Upper lobe of left lung (tissue), 6 donors: ENCODE measurements at regions not wholly inside any gene's neighbourhood (a gene's known extent, or its start where the extent isn't known, plus 50 kb on each side); places are given as distances from the start of the nearest gene placed in this dataset.

Experiments
- ATAC-seq, 2 donors: fragments of 200-7000 bp; cut with Tn5 transposase; one replicate each; pipeline ENCODE4 v1.9.1; 2022; ENCODE audit warnings: mild to moderate bottlenecking in 2 of 2, moderate library complexity in 2 of 2; ENCODE audit not compliant: low FRiP score in 2 of 2
- DNase-seq, 2 donors: peaks; one replicate each; pipeline ENCODE4 v3.0.0-alpha.2; 2019 to 2020
- H3K27ac ChIP-seq, 4 donors: fragments of 200-600 bp; sonication (generic); one replicate each; pipeline ENCODE4 v1.5.1; 2016 to 2019
- H3K27me3 ChIP-seq, 4 donors: fragments of 200-600 bp; sonication (generic); one replicate each; pipeline ENCODE4 v1.5.1; 2017 to 2019
- H3K36me3 ChIP-seq, 4 donors: fragments of 200-600 bp; sonication (generic); one replicate each; pipeline ENCODE4 v1.5.1; 2016 to 2019
- H3K4me1 ChIP-seq, 4 donors: fragments of 200-600 bp; sonication (generic); one replicate each; pipeline ENCODE4 v1.5.1; 2018 to 2019
- H3K4me3 ChIP-seq, 4 donors: fragments of 200-600 bp; sonication (generic); one replicate each; pipeline ENCODE4 v1.5.1; 2017 to 2019; ENCODE audit warnings: mild to moderate bottlenecking in 2 of 4, moderate library complexity in 1 of 4
- H3K9me3 ChIP-seq, 4 donors: fragments of 200-600 bp; sonication (generic); one replicate each; pipeline ENCODE4 v1.5.1; 2018 to 2019
- CTCF ChIP-seq, 6 experiments: fragments of 450-650 bp in 4 of 6; fragments of 200-600 bp in 2 of 6; sonication (generic) in 2 of 6; IDR thresholded peaks; one replicate each; pipeline ENCODE4 v1.5.1; 2016 to 2019; ENCODE audit warnings: antibody characterized with exemption in 6 of 6
- EP300 ChIP-seq, 4 donors: sonication (generic); formaldehyde crosslinking; IDR thresholded peaks; one replicate each; pipeline ENCODE4 v1.5.1; 2017; ENCODE audit warnings: antibody characterized with exemption in 4 of 4, control low read depth in 2 of 4
- POLR2A ChIP-seq, 4 donors: fragments of 450-650 bp; IDR thresholded peaks; one replicate each; pipeline ENCODE4 v1.5.1; 2016 to 2017; ENCODE audit warnings: antibody characterized with exemption in 4 of 4, mild to moderate bottlenecking in 2 of 4
- POLR2AphosphoS5 ChIP-seq, 2 donors: sonication (generic); formaldehyde crosslinking; IDR thresholded peaks; one replicate each; pipeline ENCODE4 v1.5.1; 2017; ENCODE audit warnings: antibody characterized with exemption in 2 of 2
- WGBS, 2 donors: methylation state at CpG; one replicate each; pipeline ENCODE4 v1.1.5; 2017 to 2018; 5-methylcytosine and 5-hydroxymethylcytosine counted together
- donor health status: DM: no; HTN: no; CAD: no; lungs with moderate emphysema.
- donor health status: DM: no; HTN: yes; CAD: no; lungs with severe emphysema.

GRCh38 chr2:114345246-114345645 lies 97.2 kb upstream of the DPP10 start:
- Histone ChIP-seq H3K9me3 (no peaks in the 10 kb centered on the region), H3K4me1 (no peaks in the 10 kb centered on the region), H3K27me3 (no peaks in the 10 kb centered on the region), H3K4me3 (no peak overlapping the region), H3K27ac (no peak overlapping the region), H3K36me3 (no peaks in the 10 kb centered on the region)
- DNase-seq, result no peak
- ATAC-seq, result no peak
- no peak for TF ChIP-seq POLR2A (IDR thresholded peaks at IDR 0.05)
- no peak for TF ChIP-seq CTCF (IDR thresholded peaks at IDR 0.05)
- no peak for TF ChIP-seq POLR2AphosphoS5 (IDR thresholded peaks at IDR 0.05)
- no peak for TF ChIP-seq EP300 (IDR thresholded peaks at IDR 0.05)

- Histone ChIP-seq H3K4me1 (no peaks in the 10 kb centered on the region), H3K36me3 (no peaks in the 10 kb centered on the region), H3K4me3 (no peak overlapping the region), H3K27me3 (no peaks in the 10 kb centered on the region), H3K27ac (no peak overlapping the region), H3K9me3 (no peaks in the 10 kb centered on the region)
- no peak for DNase-seq
- TF ChIP-seq POLR2A (IDR thresholded peaks at IDR 0.05), result no peak
- TF ChIP-seq POLR2AphosphoS5 (IDR thresholded peaks at IDR 0.05), result no peak
- no peak for TF ChIP-seq EP300 (IDR thresholded peaks at IDR 0.05)
- no peak for TF ChIP-seq CTCF (IDR thresholded peaks at IDR 0.05)
- 45 to 46% methylated on average over 7 of the region's 7 CpGs for WGBS, 2 donors
- ATAC-seq, result no peak
Observed at GRCh38 chr2:114346658-114347057, 95.8 kb upstream of the DPP10 start.

GRCh38 chr2:114350186-114350725 lies 92.2 kb upstream of the DPP10 start:
- Histone ChIP-seq H3K27ac (no peak overlapping the region), H3K4me1 (no peaks in the 10 kb centered on the region)
- 55 to 70% methylated on average over 3 of the region's 3 CpGs for WGBS, 2 donors

GRCh38 chr2:114352988-114353387 lies 89.5 kb upstream of the DPP10 start:
- DNase-seq, result no peak
- no peaks in the 10 kb centered on the region for H3K9me3 ChIP-seq
- no peak overlapping the region for H3K27ac ChIP-seq
- H3K36me3 ChIP-seq, result no peaks in the 10 kb centered on the region
- H3K4me3 ChIP-seq, result no peak overlapping the region
- H3K27me3 ChIP-seq, result no peaks in the 10 kb centered on the region
- no peak for TF ChIP-seq EP300 (IDR thresholded peaks at IDR 0.05)
- no peak for TF ChIP-seq POLR2AphosphoS5 (IDR thresholded peaks at IDR 0.05)
- no peak for TF ChIP-seq POLR2A (IDR thresholded peaks at IDR 0.05)
- no peak for TF ChIP-seq CTCF (IDR thresholded peaks at IDR 0.05)
- no peaks in the 10 kb centered on the region for H3K4me1 ChIP-seq
- 81 to 100% methylated on average over 1 of the region's 1 CpG for WGBS, 2 donors
- no peak for ATAC-seq

More at GRCh38 chr2:114350186-114350725, 92.2 kb upstream of the DPP10 start:
- DNase-seq, result no peak
- no peaks in the 10 kb centered on the region for H3K27me3 ChIP-seq
- H3K4me3 ChIP-seq, result no peak overlapping the region
- H3K9me3 ChIP-seq, result no peaks in the 10 kb centered on the region
- ATAC-seq, result no peak
- TF ChIP-seq POLR2AphosphoS5 (IDR thresholded peaks at IDR 0.05), result no peak
- TF ChIP-seq POLR2A (IDR thresholded peaks at IDR 0.05), result no peak
- TF ChIP-seq CTCF (IDR thresholded peaks at IDR 0.05), result no peak
- no peak for TF ChIP-seq EP300 (IDR thresholded peaks at IDR 0.05)
- H3K36me3 ChIP-seq, result no peaks in the 10 kb centered on the region

GRCh38 chr2:114354199-114354598 lies 88.2 kb upstream of the DPP10 start:
- ATAC-seq (no peak), DNase-seq (no peak)
- no peaks in the 10 kb centered on the region for H3K9me3 ChIP-seq
- TF ChIP-seq POLR2A (IDR thresholded peaks at IDR 0.05), result no peak
- no peak for TF ChIP-seq EP300 (IDR thresholded peaks at IDR 0.05)
- no peak for TF ChIP-seq POLR2AphosphoS5 (IDR thresholded peaks at IDR 0.05)
- no peak for TF ChIP-seq CTCF (IDR thresholded peaks at IDR 0.05)
- H3K27me3 ChIP-seq, result no peaks in the 10 kb centered on the region
- H3K27ac ChIP-seq, result no peak overlapping the region
- no peak overlapping the region for H3K4me3 ChIP-seq
- 76 to 85% methylated on average over 2 of the region's 2 CpGs for WGBS, 2 donors
- no peaks in the 10 kb centered on the region for H3K4me1 ChIP-seq
- no peaks in the 10 kb centered on the region for H3K36me3 ChIP-seq
